GM18951 (cell line): ENCODE measurements at regions not wholly inside any gene's neighbourhood (a gene's known extent, or its start where the extent isn't known, plus 50 kb on each side); places are given as distances from the start of the nearest gene placed in this dataset.
"Not testable (repeated sequence)": the region's sequence is repeated elsewhere in the genome, so short reads cannot be mapped to it uniquely, and the experiment has no call there.

ENCODE experiments used
- POLR2A ChIP-seq: IDR thresholded peaks from 4 replicates; pipeline ENCODE4 v1.6.1; 2011; ENCODE audit warnings: mild to moderate bottlenecking; ENCODE audit not compliant: insufficient read length, insufficient read depth; ENCODE audit errors: extremely low read depth
- in situ Hi-C: fragments of 300-500 bp; cut with MboI; formaldehyde crosslinking; loops from one replicate; pipeline ENCODE4 v1.12.0; 2022; ENCODE audit warnings: low sequenced_read_pairs, mixed read lengths, inconsistent platforms; ENCODE audit not compliant: unreplicated experiment

DNA sequence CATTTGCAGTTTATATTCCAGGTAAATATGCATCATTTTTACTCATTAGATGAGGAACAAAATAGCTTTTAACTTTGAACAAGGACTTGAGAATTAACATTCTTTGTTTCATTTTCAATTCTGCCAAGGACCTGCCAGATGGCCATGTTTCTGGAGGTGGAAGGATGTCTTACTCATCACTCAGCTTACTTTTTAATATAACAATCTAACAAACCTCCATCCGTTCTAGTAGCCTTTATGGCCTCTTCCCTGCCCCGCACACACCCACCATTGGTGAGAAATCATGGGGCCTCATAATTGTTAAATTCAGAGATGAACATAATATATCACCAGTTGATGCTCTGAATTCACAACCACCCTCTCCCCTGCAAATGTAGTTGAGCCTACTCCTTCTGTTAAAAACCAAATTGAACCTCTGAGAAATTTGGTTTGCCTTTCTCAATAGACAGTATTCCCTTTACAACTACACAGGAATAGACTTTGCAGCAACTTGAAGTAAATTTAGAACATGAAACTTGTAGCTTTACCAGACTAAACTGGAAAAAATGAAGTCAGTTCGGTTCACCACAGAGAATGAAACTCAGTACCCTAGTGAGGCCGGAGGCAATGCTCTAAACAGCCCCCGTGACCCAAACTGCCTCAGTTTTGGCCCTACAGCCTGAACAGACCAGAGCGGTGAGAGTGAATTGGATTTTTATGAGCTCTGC is 50.1 kb upstream of the ACSL4 start:
- TF ChIP-seq POLR2A = no peak
- in situ Hi-C loops = no loop called here

DNA sequence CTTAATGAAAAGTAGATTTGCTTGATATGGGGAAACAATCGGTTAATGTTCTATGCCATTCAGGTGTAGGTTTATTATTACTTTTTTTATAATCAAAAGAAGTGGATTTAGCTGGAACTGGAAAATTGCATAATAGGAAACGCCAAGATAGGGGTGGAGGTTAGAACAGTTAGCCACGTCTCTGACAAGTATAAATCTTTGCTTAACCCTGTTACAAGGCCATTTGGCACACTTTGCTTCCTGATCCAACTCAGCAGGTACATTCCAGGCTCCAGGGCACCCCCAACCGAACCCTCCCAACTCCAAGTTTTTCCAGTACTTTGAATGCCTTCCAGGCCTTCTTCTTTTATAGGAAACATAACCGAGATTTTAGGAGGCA is 50.6 kb upstream of the ACSL4 start:
- TF ChIP-seq POLR2A = no peak
- in situ Hi-C loops = no loop called here

GRCh38 chrX:109785053-109785452 is 52.0 kb upstream of the ACSL4 start:
- no peak for TF ChIP-seq POLR2A

DNA sequence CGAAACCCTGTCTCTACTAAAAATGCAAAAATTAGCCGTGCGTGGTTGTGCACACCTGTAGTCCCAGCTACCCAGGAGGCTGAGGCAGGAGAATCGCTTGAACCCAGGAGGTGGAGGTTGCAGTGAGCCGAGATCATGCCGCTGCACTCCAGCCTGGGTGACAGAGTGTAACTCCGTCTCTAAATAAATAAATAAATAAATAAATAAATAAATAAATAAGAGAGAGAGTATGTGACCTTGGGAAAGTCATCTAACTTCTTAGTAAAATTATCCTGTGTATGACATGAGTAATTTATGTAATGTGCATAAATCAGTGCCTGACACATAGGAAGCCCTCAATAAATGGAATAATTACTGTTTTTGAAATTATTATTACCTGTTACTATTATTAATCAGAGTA is 57.5 kb upstream of the ACSL4 start:
- in situ Hi-C loops = not testable (repeated sequence)

More at GRCh38 chrX:109785053-109785452, 52.0 kb upstream of the ACSL4 start:
- in situ Hi-C loops = no loop called here

- in situ Hi-C loops = no loop called here
- no peak for TF ChIP-seq POLR2A
Observed at GRCh38 chrX:109793191-109793590, 60.1 kb upstream of the ACSL4 start.

GRCh38 chrX:109795682-109796081 is 62.6 kb upstream of the ACSL4 start:
- in situ Hi-C loops = no loop called here
- no peak for TF ChIP-seq POLR2A

DNA sequence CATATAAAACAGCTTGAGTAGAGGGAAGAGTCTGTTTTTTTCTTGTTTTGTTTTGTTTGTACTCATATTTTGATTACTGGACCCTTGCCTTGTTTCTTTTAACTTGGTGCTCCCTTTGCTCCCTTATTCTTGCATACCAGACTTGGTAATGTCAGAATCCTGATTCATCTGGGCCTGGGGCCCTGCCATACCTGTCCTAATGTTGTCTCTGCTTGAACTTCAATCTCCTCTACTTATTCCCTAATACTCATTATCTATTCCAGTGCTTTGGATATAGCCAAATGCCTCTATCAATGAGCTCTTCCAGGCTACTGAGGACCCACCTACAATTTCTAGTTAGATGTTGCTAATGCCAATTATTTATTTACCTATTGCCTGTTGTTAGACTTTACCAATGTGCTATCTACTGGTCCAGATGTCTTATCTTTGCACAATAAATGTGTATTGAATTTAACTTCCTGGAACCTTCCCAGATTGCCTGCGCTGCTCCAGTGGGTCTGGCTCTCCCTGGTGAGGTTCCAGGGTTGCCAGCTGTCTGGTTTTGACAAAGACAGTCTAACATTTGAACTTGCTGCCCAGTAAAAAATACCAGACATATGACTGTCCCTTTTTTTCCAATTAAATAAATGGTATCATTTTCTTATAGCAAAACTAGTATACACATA is 64.4 kb upstream of the ACSL4 start:
- in situ Hi-C loops = no loop called here
- no peak for TF ChIP-seq POLR2A

DNA sequence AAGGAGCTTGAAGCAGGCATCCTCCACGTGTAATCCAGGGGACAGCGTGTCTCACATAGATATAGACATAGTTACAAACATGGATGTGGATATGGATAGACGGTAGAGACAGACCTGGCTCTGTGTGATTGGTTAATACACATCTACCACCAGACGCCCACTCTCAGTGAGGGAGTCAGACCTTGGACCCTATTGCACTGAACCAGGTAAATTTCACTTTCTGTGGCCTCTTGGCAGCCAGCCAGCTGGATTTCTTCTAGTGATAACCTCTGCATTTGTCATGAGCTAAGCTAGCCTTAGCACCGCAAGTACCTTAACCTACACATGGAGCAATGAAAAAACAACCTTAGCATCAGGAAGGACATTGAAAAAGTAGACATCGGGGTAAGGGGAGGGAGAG is 79.2 kb upstream of the ACSL4 start:
- TF ChIP-seq POLR2A = no peak

DNA sequence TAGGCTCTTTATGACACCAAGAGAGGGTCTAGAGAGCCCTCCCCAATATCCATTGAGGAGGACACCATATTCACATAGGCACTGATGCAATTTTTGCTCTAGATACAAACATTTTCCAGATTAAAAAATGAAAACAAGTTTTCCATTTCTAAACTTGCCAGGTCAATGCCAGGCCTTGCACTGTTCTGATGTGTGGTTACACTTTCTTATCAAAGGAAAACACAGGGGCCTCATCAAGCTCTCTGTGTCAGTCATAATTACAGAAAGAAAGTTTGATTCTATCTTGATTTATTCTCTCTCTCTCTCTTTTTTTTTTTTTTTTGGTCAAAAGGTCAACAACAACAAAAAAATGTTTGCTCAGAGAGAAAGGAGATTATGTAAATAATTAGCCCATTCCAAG is 80.2 kb upstream of the ACSL4 start:
- TF ChIP-seq POLR2A = no peak

More for the DNA sequence above, 79.2 kb upstream of the ACSL4 start:
- in situ Hi-C loops = no loop called here

DNA sequence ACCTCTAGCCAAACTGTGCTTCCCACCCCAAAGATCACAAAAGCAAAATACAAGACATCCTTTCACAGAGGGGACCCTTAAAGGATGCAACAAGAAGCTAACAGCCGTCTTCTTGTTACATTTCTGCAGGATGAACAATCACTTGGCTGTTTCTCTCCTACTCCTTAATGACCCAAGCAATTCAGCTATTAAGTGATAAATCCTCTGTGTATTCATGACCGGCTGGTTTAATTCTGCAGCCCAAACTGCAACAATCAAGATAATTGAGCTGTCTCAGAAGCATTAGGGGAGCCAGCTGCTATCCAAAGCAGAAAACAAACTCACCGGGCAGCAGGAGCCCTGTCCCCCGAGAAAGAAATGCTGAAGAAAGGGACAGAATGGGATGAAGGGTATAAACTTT is 85.9 kb upstream of the ACSL4 start:
- in situ Hi-C loops = no loop called here

More for the DNA sequence above, 80.2 kb upstream of the ACSL4 start:
- in situ Hi-C loops = no loop called here

DNA sequence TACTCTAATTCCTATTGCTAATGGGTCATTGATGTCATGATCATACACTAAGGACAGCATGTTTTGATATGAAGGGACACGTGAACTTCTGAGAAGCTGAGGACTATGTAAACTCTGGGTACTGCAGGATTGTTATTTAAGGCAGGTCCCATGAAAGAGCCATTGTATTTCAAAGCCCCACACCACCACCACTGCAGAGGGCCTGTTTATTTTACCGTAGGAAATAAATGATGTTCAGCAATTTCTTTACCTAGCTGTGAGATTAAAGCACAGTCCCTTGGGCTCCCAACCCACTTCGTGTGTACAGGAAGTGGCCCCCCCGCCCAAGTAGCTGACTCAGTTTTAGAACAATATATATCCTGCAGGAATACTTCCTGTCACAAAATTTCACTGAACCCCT is 89.8 kb upstream of the ACSL4 start:
- in situ Hi-C loops = no loop called here
- no peak for TF ChIP-seq POLR2A

More for the DNA sequence above, 85.9 kb upstream of the ACSL4 start:
- no peak for TF ChIP-seq POLR2A

DNA sequence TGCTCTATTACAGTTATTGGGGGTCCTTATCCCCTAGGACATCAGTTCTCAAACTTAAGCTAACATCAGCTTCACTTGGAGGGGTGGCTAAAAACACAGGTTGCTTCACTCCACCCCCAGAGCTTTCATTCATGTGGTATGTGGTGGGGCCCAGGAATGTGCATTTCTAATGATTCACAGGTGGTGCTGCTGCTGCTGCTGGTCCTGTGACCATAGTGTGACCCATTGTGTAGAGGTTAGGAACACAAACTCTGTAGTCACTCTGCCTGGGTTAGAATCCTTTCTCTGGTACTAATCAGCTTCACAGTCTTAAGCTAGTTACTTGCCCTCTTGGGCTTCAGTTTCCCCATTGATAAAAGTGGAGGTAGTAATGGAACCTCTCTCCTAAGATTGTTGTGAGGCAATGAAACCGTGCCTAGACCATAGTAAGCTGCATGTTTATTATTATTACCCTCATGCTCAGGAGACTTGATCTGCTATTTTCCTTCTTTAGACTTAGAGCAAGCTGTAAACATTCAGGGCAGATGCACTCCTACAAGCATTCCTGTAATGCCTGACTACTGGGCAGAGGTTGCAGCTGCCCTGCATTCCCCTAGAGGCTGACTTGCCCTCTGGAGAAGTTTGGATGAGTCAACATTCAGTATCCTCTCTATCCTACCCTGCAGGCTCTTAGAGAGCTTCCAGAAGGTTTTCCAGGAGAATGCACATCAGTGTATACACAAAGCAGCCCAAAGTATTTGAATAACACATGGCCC is 94.1 kb upstream of the ACSL4 start:
- in situ Hi-C loops = no loop called here
- no peak for TF ChIP-seq POLR2A

GRCh38 chrX:109827772-109828171 is 94.7 kb upstream of the ACSL4 start:
- in situ Hi-C loops = no loop called here
- no peak for TF ChIP-seq POLR2A
